ENCODE measurements at regions not wholly inside any gene's neighbourhood (a gene's known extent, or its start where the extent isn't known, plus 50 kb on each side); places are given as distances from the start of the nearest gene placed in this dataset.

DNA sequence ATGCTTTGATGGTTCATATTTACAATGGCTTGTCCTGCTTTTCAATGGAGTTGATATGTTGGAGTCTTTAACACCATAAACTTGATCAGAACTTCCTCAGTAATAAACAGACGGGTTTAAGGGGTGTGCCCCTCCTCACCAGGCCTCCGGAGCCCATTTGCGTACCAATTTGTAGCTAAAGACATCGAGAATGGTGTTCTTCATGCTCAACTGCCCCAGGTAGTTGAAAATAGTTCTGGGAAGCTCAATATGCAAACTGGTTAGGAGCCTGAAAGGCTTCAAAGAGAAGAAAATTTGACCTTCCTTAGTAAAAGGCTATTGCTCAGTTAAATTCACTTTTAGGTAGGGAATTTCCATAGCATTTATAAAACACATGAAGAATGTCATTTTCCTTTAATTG lies 68.1 kb upstream of the RRP15 start:
- Histone ChIP-seq H2AFZ (ENCODE audit: low read depth, low read length) (no peak overlapping the region), H3K9ac (ENCODE audit: insufficient read depth in 1 of 2, low read depth in 2 of 2, low read length in 2 of 2) (no peak overlapping the region), H4K20me1 (replicated peaks; ENCODE audit: control insufficient read depth, insufficient read depth, low read length) (no peaks in the 10 kb centered on the region), H3K36me3 (ENCODE audit: control insufficient read depth, insufficient read depth, low read length) (no peaks in the 10 kb centered on the region), H3K9me1 (ENCODE audit: control insufficient read depth, insufficient read depth, low read length) (no peaks in the 10 kb centered on the region), H3K27ac (ENCODE audit: extremely low read depth, low read depth, low read length) (no peak overlapping the region), H3K79me2 (ENCODE audit: control insufficient read depth, insufficient read depth, low read length) (no peaks in the 10 kb centered on the region), H3K4me3 (no peak overlapping the region), H3K9me3 (replicated peaks; ENCODE audit: control insufficient read depth, insufficient read depth, low read depth, low read length) (no peaks in the 10 kb centered on the region), H3K4me1 (replicated peaks in 1 of 2; ENCODE audit: control insufficient read depth in 2 of 2, insufficient read depth in 2 of 2, low read length in 2 of 2) (no peaks in the 10 kb centered on the region), H3K4me2 (ENCODE audit: insufficient read depth, low read length) (no peak overlapping the region), H3K27me3 (ENCODE audit: control insufficient read depth in 2 of 2, insufficient read depth in 2 of 2, low read length in 2 of 2) (no peaks in the 10 kb centered on the region)
- DNase-seq (ENCODE audit: extremely low read depth in 1 of 4, low spot score in 3 of 4) (no peak), ATAC-seq (no peak), FAIRE-seq (no peak)
- ChIA-PET POLR2A (no interaction called here), CTCF (ENCODE audit: low intra/inter-chr PET ratio) (no interaction called here)
- intact Hi-C loops (cut with micrococcal nuclease) = no loop called here
- BruUV-seq (replicated peaks) = no TSS peak
- WGBS (ENCODE audit: insufficient coverage, low coverage, missing lambda C conversion rate) = 2% methylated on average over 4 of the region's 4 CpGs
- in situ Hi-C loops (cut with MboI) = no loop called here
- TF ChIP-seq PTTG1 (tag; IDR thresholded peaks at IDR 0.05; ENCODE audit: low read depth) (no peak), DMBX1 (CRISPR knock-in tag; IDR thresholded peaks at IDR 0.05; ENCODE audit: borderline replicate concordance) (no peak), MCM2 (IDR thresholded peaks at IDR 0.05; ENCODE audit: low read depth) (no peak)

- H3K4me2 ChIP-seq (ENCODE audit: insufficient read depth, low read length) = no peak overlapping the region
- no peak overlapping the region for H3K9ac ChIP-seq (ENCODE audit: insufficient read depth in 1 of 2, low read depth in 2 of 2, low read length in 2 of 2)
- no peak overlapping the region for H3K4me3 ChIP-seq
- no peak for FAIRE-seq
- POLR2A ChIA-PET = no interaction called here
- no TSS peak for BruUV-seq (replicated peaks)
- no peaks in the 10 kb centered on the region for H4K20me1 ChIP-seq (replicated peaks; ENCODE audit: control insufficient read depth, insufficient read depth, low read length)
- no peak overlapping the region for H3K27ac ChIP-seq (ENCODE audit: extremely low read depth, low read depth, low read length)
- no peak for DNase-seq (ENCODE audit: extremely low read depth in 1 of 4, low spot score in 3 of 4)
- no peak for ATAC-seq
- no peaks in the 10 kb centered on the region for H3K9me1 ChIP-seq (ENCODE audit: control insufficient read depth, insufficient read depth, low read length)
- no peaks in the 10 kb centered on the region for H3K27me3 ChIP-seq (ENCODE audit: control insufficient read depth in 2 of 2, insufficient read depth in 2 of 2, low read length in 2 of 2)
- intact Hi-C loops (cut with micrococcal nuclease) = no loop called here
- no peaks in the 10 kb centered on the region for H3K36me3 ChIP-seq (ENCODE audit: control insufficient read depth, insufficient read depth, low read length)
- no peaks in the 10 kb centered on the region for H3K4me1 ChIP-seq (replicated peaks in 1 of 2; ENCODE audit: control insufficient read depth in 2 of 2, insufficient read depth in 2 of 2, low read length in 2 of 2)
- no peak overlapping the region for H2AFZ ChIP-seq (ENCODE audit: low read depth, low read length)
- WGBS (ENCODE audit: insufficient coverage, low coverage, missing lambda C conversion rate) = 0% methylated on average over 2 of the region's 2 CpGs
- H3K79me2 ChIP-seq (ENCODE audit: control insufficient read depth, insufficient read depth, low read length) = no peaks in the 10 kb centered on the region
- CTCF ChIA-PET (ENCODE audit: low intra/inter-chr PET ratio) = no interaction called here
- in situ Hi-C loops (cut with MboI) = no loop called here
- no peaks in the 10 kb centered on the region for H3K9me3 ChIP-seq (replicated peaks; ENCODE audit: control insufficient read depth, insufficient read depth, low read depth, low read length)
- TF ChIP-seq HDAC1 (IDR thresholded peaks at IDR 0.05) (no peak), ZNF277 (CRISPR knock-in tag; IDR thresholded peaks at IDR 0.05; ENCODE audit: borderline replicate concordance) (no peak), BDP1 (IDR thresholded peaks at IDR 0.05; ENCODE audit: insufficient read depth, insufficient read length) (no peak), BCLAF1 (IDR thresholded peaks at IDR 0.05; ENCODE audit: borderline replicate concordance in 1 of 2, control insufficient read depth in 1 of 2, low read depth in 2 of 2, low read length in 1 of 2) (no peak), SMARCA5 (IDR thresholded peaks at IDR 0.05) (no peak), ZNF282 (CRISPR knock-in tag; IDR thresholded peaks at IDR 0.05) (no peak)
- TF ChIP-seq, protein P1, sequence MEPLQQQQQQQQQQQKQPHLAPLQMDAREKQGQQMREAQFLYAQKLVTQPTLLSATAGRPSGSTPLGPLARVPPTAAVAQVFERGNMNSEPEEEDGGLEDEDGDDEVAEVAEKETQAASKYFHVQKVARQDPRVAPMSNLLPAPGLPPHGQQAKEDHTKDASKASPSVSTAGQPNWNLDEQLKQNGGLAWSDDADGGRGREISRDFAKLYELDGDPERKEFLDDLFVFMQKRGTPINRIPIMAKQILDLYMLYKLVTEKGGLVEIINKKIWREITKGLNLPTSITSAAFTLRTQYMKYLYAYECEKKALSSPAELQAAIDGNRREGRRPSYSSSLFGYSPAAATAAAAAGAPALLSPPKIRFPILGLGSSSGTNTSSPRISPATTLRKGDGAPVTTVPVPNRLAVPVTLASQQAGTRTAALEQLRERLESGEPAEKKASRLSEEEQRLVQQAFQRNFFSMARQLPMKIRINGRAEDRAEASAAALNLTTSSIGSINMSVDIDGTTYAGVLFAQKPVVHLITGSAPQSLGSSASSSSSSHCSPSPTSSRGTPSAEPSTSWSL (CRISPR knock-in tag; IDR thresholded peaks at IDR 0.05; ENCODE audit: borderline replicate concordance) = no peak
These were observed 65.6 kb upstream of the RRP15 start for GRCh38 chr1:218219460-218219859.

Data from K562 (cell line).